Umbilical cord (tissue), 1 donor: ENCODE measurements at regions not wholly inside any gene's neighbourhood (a gene's known extent, or its start where the extent isn't known, plus 50 kb on each side); places are given as distances from the start of the nearest gene placed in this dataset.

Experiments
- DNase-seq: peaks from one replicate; pipeline ENCODE4 v3.0.0-alpha.2; 2015; ENCODE audit warnings: low spot score

- no peak for DNase-seq
These were observed 232.6 kb downstream of the UQCRFS1 start for GRCh38 chr19:28980236-28980868.

- DNase-seq = no peak
These were observed 235.1 kb downstream of the UQCRFS1 start for GRCh38 chr19:28977826-28978225.

GRCh38 chr19:28972058-28972852, 240.7 kb downstream of the UQCRFS1 start:
- DNase-seq = no peak

- no peak for DNase-seq
These were observed 241.4 kb downstream of the UQCRFS1 start for GRCh38 chr19:28971513-28971912.

GRCh38 chr19:28971049-28971448, 241.9 kb downstream of the UQCRFS1 start:
- no peak for DNase-seq

- no peak for DNase-seq
These were observed 244.2 kb downstream of the UQCRFS1 start for GRCh38 chr19:28968721-28969120.

- DNase-seq = no peak
These were observed 246.1 kb downstream of the UQCRFS1 start for GRCh38 chr19:28966737-28967399.

GRCh38 chr19:28964500-28964899, 248.5 kb downstream of the UQCRFS1 start:
- DNase-seq = no peak

- DNase-seq = no peak
These were observed 249.3 kb downstream of the UQCRFS1 start for GRCh38 chr19:28963486-28964250.

- peak; percentile 20 for DNase-seq
These were observed 251.0 kb downstream of the UQCRFS1 start for GRCh38 chr19:28961772-28962500.

- no peak for DNase-seq
These were observed 251.8 kb downstream of the UQCRFS1 start for GRCh38 chr19:28960986-28961705.

- no peak for DNase-seq
These were observed 252.4 kb downstream of the UQCRFS1 start for GRCh38 chr19:28960586-28960985.

GRCh38 chr19:28956961-28957360, 256.0 kb downstream of the UQCRFS1 start:
- DNase-seq = no peak

- no peak for DNase-seq
These were observed 256.5 kb downstream of the UQCRFS1 start for GRCh38 chr19:28956421-28956820.

GRCh38 chr19:28949535-28949934, 263.4 kb downstream of the UQCRFS1 start:
- no peak for DNase-seq

GRCh38 chr19:28949027-28949426, 263.9 kb downstream of the UQCRFS1 start:
- no peak for DNase-seq

- no peak for DNase-seq
These were observed 264.4 kb downstream of the UQCRFS1 start for GRCh38 chr19:28948566-28948965.

- DNase-seq = no peak
These were observed 264.9 kb downstream of the UQCRFS1 start for GRCh38 chr19:28948026-28948425.

GRCh38 chr19:28943651-28944050, 269.3 kb downstream of the UQCRFS1 start:
- DNase-seq = no peak

GRCh38 chr19:28941833-28942232, 271.1 kb downstream of the UQCRFS1 start:
- DNase-seq = no peak
